ENCODE measurements at regions not wholly inside any gene's neighbourhood (a gene's known extent, or its start where the extent isn't known, plus 50 kb on each side); places are given as distances from the start of the nearest gene placed in this dataset.
"Not testable (repeated sequence)": the region's sequence is repeated elsewhere in the genome, so short reads cannot be mapped to it uniquely, and the experiment has no call there.

DNA sequence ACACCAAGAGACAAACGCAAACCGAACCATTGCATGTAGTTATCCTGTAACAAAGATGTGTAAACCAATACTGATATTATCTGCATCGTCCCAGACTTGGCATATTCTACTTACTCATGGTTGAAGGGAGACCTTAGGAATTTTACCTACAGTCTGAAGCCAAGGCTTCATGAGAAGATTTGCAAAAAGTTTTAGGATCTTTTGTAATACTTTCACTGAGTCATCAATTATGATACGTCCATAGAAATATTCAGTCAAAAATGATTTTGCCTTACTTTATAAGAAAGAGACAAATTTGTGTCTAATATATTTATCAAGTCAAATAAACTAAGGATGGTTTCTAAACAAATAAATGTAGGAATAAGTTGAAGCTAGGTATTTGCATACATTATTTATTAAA is 1176.1 kb upstream of the ADGRL2 start:
- Histone ChIP-seq H3K27me3 (ENCODE audit: control insufficient read depth, insufficient read depth, low read length) (no peaks in the 10 kb centered on the region), H3K4me1 (ENCODE audit: control insufficient read depth, insufficient read depth, low read length) (no peaks in the 10 kb centered on the region), H3K4me3 (ENCODE audit: low read depth, low read length) (no peak overlapping the region), H3K9me3 (ENCODE audit: control insufficient read depth, insufficient read depth, low read length) (no peaks in the 10 kb centered on the region), H3K36me3 (ENCODE audit: control insufficient read depth, insufficient read depth, low read length) (no peaks in the 10 kb centered on the region), H3K9ac (ENCODE audit: low read depth, low read length) (no peak overlapping the region)

DNA sequence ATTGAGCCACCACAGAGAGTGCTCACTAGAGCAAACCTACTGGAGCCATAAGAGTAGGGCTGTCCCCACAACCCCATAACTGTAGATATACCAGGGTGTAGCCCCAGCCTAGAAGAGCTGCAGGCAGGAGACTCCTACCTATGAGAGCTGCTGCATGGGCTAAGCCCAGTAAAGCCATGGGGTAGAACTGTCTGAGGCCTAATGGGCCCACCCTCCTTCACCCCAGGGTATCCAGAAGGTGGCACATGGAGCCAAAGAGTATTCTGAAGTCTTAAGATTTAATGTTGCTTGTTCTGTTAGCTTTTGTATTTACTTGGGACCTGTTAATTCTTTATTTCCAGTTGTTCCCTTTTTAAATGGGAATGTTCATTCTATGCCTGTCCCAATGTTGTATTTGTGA is 1193.7 kb upstream of the ADGRL2 start:
- peaks cover 6% of the 10 kb centered on the region for H3K4me1 ChIP-seq (ENCODE audit: control insufficient read depth, insufficient read depth, low read length)
- no peak overlapping the region for H3K4me3 ChIP-seq (ENCODE audit: low read depth, low read length)
- H3K27me3 ChIP-seq (ENCODE audit: control insufficient read depth, insufficient read depth, low read length): no peaks in the 10 kb centered on the region
- H3K36me3 ChIP-seq (ENCODE audit: control insufficient read depth, insufficient read depth, low read length): no peaks in the 10 kb centered on the region
- H3K9me3 ChIP-seq (ENCODE audit: control insufficient read depth, insufficient read depth, low read length): no peaks in the 10 kb centered on the region
- H3K9ac ChIP-seq (ENCODE audit: low read depth, low read length): no peak overlapping the region

DNA sequence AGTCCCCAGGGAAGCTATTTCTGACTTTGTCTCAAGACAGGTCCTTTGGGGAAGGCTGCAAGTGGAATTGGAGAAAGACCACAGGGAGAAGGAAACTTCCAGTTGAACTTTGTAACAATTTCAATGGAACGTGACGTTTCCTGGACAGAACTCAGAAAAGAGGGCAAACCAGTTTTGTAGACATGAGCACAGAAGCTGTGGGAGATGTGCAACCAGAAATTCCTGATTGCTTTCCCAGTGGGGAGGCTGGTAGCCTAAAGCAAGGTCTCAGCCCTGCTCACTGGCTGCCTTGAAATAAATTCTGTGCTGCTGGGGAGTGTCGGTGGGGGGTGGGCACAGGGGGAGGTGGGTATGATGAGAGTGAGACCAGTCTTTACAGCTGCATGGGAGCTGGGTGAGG is 1206.7 kb upstream of the ADGRL2 start:
- no peaks in the 10 kb centered on the region for H3K36me3 ChIP-seq (ENCODE audit: control insufficient read depth, insufficient read depth, low read length)
- H3K4me1 ChIP-seq (ENCODE audit: control insufficient read depth, insufficient read depth, low read length): no peaks in the 10 kb centered on the region
- no peak overlapping the region for H3K4me3 ChIP-seq (ENCODE audit: low read depth, low read length)
- H3K9ac ChIP-seq (ENCODE audit: low read depth, low read length): no peak overlapping the region
- no peaks in the 10 kb centered on the region for H3K27me3 ChIP-seq (ENCODE audit: control insufficient read depth, insufficient read depth, low read length)
- no peaks in the 10 kb centered on the region for H3K9me3 ChIP-seq (ENCODE audit: control insufficient read depth, insufficient read depth, low read length)

DNA sequence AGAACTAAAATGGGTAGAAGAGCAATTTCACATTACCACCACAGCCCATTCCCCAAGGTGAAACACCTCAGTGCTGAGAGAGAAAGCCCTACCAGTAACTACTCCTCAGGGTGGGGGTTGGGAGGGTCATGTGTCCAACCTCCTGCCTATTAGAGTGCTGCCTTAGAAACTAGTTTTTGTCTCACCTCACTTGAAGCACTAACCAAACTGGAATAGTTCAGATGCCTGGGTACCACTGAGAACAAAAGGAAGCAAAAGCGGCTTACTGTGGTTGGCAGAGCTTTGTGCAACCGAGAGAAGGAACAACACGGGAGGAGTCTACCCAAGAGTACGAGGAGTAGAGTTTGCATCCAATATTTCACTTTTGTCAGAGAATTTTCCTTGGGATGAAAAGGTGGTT is 1207.5 kb upstream of the ADGRL2 start:
- Histone ChIP-seq H3K27me3 (ENCODE audit: control insufficient read depth, insufficient read depth, low read length) (no peaks in the 10 kb centered on the region), H3K36me3 (ENCODE audit: control insufficient read depth, insufficient read depth, low read length) (no peaks in the 10 kb centered on the region), H3K9ac (ENCODE audit: low read depth, low read length) (no peak overlapping the region), H3K4me1 (ENCODE audit: control insufficient read depth, insufficient read depth, low read length) (no peaks in the 10 kb centered on the region), H3K4me3 (ENCODE audit: low read depth, low read length) (no peak overlapping the region), H3K9me3 (ENCODE audit: control insufficient read depth, insufficient read depth, low read length) (no peaks in the 10 kb centered on the region)

DNA sequence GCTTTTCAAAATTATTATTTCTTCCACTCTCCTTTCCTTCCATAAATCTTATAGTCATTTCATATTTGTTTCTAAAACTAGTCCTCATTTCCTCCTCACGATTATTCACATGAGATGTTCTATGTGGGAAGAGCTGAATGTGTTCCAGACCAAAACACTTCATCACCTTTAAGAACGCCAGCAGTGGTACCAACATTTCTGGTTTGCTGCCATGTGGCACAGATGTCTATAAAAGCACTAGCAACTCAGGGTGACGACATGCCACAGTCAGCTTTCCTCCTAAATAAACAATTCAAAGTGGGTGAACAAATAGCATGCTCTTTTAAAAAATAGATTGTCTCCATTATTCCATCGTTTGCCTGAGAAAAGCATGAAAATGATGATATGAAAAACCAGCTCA is 1217.8 kb upstream of the ADGRL2 start:
- Histone ChIP-seq H3K9me3 (ENCODE audit: control insufficient read depth, insufficient read depth, low read length) (no peaks in the 10 kb centered on the region), H3K9ac (ENCODE audit: low read depth, low read length) (no peak overlapping the region), H3K4me3 (ENCODE audit: low read depth, low read length) (no peak overlapping the region), H3K4me1 (ENCODE audit: control insufficient read depth, insufficient read depth, low read length) (no peaks in the 10 kb centered on the region), H3K27me3 (ENCODE audit: control insufficient read depth, insufficient read depth, low read length) (no peaks in the 10 kb centered on the region), H3K36me3 (ENCODE audit: control insufficient read depth, insufficient read depth, low read length) (no peaks in the 10 kb centered on the region)

DNA sequence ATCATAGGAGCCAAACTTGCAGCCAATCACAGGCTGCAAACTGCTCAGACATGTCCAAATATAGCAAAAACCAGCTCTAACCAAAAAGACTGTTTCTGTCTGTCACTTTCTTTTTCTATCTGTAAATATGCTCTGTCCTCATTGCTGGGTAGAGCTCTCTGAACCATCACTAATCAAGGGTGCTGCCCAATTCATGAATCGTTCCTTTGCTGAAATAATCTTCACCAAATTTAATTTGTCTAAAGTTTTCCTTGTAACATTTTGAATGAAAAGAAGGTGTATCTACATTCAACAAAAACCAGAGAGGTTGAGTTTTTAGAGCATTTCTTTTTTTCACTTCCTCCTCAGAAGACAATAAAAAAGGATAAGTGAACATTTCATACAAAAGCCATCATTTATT is 1221.7 kb upstream of the ADGRL2 start:
- no peaks in the 10 kb centered on the region for H3K36me3 ChIP-seq (ENCODE audit: control insufficient read depth, insufficient read depth, low read length)
- H3K4me1 ChIP-seq (ENCODE audit: control insufficient read depth, insufficient read depth, low read length): no peaks in the 10 kb centered on the region
- H3K9me3 ChIP-seq (ENCODE audit: control insufficient read depth, insufficient read depth, low read length): no peaks in the 10 kb centered on the region

DNA sequence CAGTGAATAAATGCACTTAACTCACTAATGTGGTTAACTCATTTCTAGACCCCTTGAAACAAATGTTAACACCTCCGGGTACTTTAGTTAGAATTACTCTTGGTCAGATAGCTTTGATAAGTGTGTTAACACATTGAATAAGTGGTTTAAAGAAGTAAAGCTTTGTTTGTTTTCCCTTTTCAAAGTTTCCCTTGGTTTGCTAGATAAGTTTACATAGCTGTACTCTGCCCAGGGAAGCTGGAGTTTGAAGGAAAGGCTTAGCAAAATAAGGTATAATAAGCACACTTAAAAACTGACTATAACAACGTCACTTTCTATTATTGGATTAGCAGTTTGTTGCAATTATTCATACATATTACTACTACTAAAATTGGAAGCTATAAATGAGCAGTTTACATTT is 1233.9 kb upstream of the ADGRL2 start:
- Histone ChIP-seq H3K9ac (ENCODE audit: low read depth, low read length) (no peak overlapping the region), H3K9me3 (ENCODE audit: control insufficient read depth, insufficient read depth, low read length) (no peaks in the 10 kb centered on the region), H3K27me3 (ENCODE audit: control insufficient read depth, insufficient read depth, low read length) (no peaks in the 10 kb centered on the region), H3K36me3 (ENCODE audit: control insufficient read depth, insufficient read depth, low read length) (no peaks in the 10 kb centered on the region), H3K4me3 (ENCODE audit: low read depth, low read length) (no peak overlapping the region), H3K4me1 (ENCODE audit: control insufficient read depth, insufficient read depth, low read length) (no peaks in the 10 kb centered on the region)

More for the DNA sequence above, 1221.7 kb upstream of the ADGRL2 start:
- Histone ChIP-seq H3K4me3 (ENCODE audit: low read depth, low read length) (no peak overlapping the region), H3K27me3 (ENCODE audit: control insufficient read depth, insufficient read depth, low read length) (no peaks in the 10 kb centered on the region), H3K9ac (ENCODE audit: low read depth, low read length) (no peak overlapping the region)

DNA sequence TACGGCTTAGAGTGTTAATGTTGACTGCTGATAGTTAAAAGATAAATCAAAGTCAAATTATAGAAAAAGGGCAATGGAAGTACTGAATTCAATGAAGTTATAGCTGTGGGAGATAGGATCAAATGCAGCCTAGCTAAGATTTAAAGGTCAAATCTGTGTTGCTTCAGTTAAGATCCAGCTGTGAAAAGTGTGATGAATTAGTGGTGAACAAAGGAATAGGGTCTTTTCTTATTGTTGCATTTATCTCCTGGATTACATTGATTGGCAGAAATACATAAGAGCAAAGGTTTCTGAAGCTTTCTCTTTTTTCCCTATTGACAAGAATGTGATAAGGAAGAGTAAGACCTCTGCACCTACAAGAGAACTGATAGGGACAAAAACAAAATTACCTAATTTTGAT is 1234.6 kb upstream of the ADGRL2 start:
- no peaks in the 10 kb centered on the region for H3K9me3 ChIP-seq (ENCODE audit: control insufficient read depth, insufficient read depth, low read length)
- no peaks in the 10 kb centered on the region for H3K4me1 ChIP-seq (ENCODE audit: control insufficient read depth, insufficient read depth, low read length)
- no peaks in the 10 kb centered on the region for H3K36me3 ChIP-seq (ENCODE audit: control insufficient read depth, insufficient read depth, low read length)
- H3K4me3 ChIP-seq (ENCODE audit: low read depth, low read length): no peak overlapping the region
- no peak overlapping the region for H3K9ac ChIP-seq (ENCODE audit: low read depth, low read length)
- H3K27me3 ChIP-seq (ENCODE audit: control insufficient read depth, insufficient read depth, low read length): no peaks in the 10 kb centered on the region

DNA sequence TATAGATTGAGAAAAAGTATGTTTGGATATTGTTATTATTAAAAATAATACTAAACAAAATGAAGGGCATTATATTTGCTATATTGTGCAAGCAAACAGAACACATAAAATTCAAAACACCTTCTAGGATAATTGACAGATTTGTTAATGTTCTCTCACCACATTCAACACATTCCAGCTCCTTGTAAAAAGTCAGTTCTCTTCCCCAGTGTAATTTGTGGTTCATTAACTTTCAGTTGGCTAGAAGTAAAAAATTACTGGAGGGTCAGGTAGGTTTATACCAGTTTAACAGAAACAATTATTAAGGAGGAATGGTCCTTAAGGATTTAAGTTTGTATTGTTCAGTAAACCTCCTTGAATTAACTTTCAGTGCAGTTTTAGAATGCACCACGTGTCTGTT is 1235.3 kb upstream of the ADGRL2 start:
- Histone ChIP-seq H3K9me3 (ENCODE audit: control insufficient read depth, insufficient read depth, low read length) (no peaks in the 10 kb centered on the region), H3K27me3 (ENCODE audit: control insufficient read depth, insufficient read depth, low read length) (no peaks in the 10 kb centered on the region), H3K4me1 (ENCODE audit: control insufficient read depth, insufficient read depth, low read length) (no peaks in the 10 kb centered on the region), H3K4me3 (ENCODE audit: low read depth, low read length) (no peak overlapping the region), H3K36me3 (ENCODE audit: control insufficient read depth, insufficient read depth, low read length) (no peaks in the 10 kb centered on the region), H3K9ac (ENCODE audit: low read depth, low read length) (no peak overlapping the region)

DNA sequence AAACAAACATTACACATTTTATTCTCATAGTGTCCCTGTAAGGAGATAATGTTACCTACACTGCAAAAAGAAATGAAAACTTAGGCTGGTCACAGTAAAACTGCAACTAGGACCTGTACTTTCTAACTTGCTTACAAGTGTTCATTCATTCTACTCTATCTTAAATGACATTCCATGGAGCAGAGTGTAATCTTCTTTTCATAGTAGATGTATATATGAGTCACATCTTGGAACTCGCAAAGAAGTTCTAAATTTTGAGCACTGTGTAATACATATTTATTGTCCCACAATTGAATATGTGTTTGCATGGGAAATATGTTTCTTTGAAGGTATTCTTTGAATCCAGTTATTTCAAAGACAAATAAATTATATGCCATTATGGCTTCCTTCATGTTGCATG is 1258.5 kb upstream of the ADGRL2 start:
- Histone ChIP-seq H3K36me3 (ENCODE audit: control insufficient read depth, insufficient read depth, low read length) (no peaks in the 10 kb centered on the region), H3K9ac (ENCODE audit: low read depth, low read length) (no peak overlapping the region), H3K27me3 (ENCODE audit: control insufficient read depth, insufficient read depth, low read length) (no peaks in the 10 kb centered on the region), H3K4me3 (ENCODE audit: low read depth, low read length) (no peak overlapping the region), H3K9me3 (ENCODE audit: control insufficient read depth, insufficient read depth, low read length) (no peaks in the 10 kb centered on the region), H3K4me1 (ENCODE audit: control insufficient read depth, insufficient read depth, low read length) (no peaks in the 10 kb centered on the region)

DNA sequence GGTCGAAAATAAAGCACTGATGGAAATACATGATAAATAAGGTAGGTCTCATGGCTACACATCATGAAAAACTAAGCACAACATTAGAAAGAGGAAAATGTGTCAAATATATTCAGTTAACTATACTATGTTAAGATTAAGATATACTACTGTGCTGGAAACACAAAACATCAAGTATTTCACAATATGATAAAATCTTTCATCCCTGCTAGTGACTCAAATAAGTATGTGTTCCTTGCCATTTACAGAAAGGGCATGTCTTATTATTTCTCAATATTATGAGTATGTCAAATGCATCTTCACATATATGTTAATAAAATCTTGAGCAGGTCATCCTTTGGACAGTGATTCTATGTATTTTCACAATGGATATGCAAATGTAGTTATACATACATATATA is 1260.1 kb upstream of the ADGRL2 start:
- no peak overlapping the region for H3K4me3 ChIP-seq (ENCODE audit: low read depth, low read length)
- no peak overlapping the region for H3K9ac ChIP-seq (ENCODE audit: low read depth, low read length)
- peaks cover 6% of the 10 kb centered on the region for H3K4me1 ChIP-seq (ENCODE audit: control insufficient read depth, insufficient read depth, low read length)

DNA sequence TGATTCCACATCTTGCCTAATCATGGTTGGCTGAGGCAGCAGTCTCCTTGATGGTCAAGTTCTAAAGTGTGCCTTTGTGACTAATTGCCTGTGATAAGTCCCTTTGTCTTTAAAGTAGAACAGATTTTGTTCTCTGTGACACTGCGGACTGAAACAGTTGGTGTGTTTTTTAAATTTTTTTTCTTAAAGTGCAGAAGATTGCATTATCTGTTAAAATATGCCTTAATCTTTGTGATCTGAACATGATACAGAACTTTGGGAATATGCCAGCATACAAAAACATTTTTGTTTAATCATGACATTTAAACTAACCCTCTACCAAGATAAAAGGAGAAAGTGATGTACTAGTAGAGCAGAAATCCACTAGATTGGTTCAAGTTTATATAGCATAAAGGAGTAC is 1260.6 kb upstream of the ADGRL2 start:
- H3K4me1 ChIP-seq (ENCODE audit: control insufficient read depth, insufficient read depth, low read length): peaks cover 6% of the 10 kb centered on the region
- H3K9me3 ChIP-seq (ENCODE audit: control insufficient read depth, insufficient read depth, low read length): no peaks in the 10 kb centered on the region
- H3K4me3 ChIP-seq (ENCODE audit: low read depth, low read length): no peak overlapping the region
- no peaks in the 10 kb centered on the region for H3K36me3 ChIP-seq (ENCODE audit: control insufficient read depth, insufficient read depth, low read length)
- H3K27me3 ChIP-seq (ENCODE audit: control insufficient read depth, insufficient read depth, low read length): no peaks in the 10 kb centered on the region
- no peak overlapping the region for H3K9ac ChIP-seq (ENCODE audit: low read depth, low read length)

More for the DNA sequence above, 1260.1 kb upstream of the ADGRL2 start:
- Histone ChIP-seq H3K36me3 (ENCODE audit: control insufficient read depth, insufficient read depth, low read length) (no peaks in the 10 kb centered on the region), H3K27me3 (ENCODE audit: control insufficient read depth, insufficient read depth, low read length) (no peaks in the 10 kb centered on the region), H3K9me3 (ENCODE audit: control insufficient read depth, insufficient read depth, low read length) (no peaks in the 10 kb centered on the region)

DNA sequence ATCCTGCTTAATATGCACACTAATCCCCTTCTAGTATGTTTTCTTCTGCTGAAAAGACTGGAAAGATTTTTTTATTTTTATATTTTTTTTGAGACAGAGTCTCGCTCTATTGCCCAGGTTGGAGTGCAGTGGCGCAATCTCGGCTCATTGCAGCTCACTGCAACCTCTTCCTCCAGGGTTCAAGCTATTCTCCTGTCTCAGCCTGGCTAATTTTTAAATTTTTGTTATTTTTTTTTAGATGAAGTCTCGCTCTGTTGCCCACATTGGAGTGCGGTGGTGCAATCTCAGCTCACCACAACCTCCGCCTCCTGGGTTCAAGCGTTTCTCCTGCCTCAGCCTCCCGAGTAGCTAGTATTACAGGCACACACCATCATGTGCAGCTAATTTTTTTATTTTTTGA is 1261.4 kb upstream of the ADGRL2 start:
- H3K9me3 ChIP-seq (ENCODE audit: control insufficient read depth, insufficient read depth, low read length); H3K36me3 ChIP-seq (ENCODE audit: control insufficient read depth, insufficient read depth, low read length); H3K9ac ChIP-seq (ENCODE audit: low read depth, low read length); H3K27me3 ChIP-seq (ENCODE audit: control insufficient read depth, insufficient read depth, low read length); H3K4me3 ChIP-seq (ENCODE audit: low read depth, low read length): not testable (repeated sequence)
- peaks cover 14% of the 10 kb centered on the region for H3K4me1 ChIP-seq (ENCODE audit: control insufficient read depth, insufficient read depth, low read length)

Data from iPS-15b (cell line).